Right hindlimb (tissue), 1 donor: ENCODE measurements at regions not wholly inside any gene's neighbourhood (a gene's known extent, or its start where the extent isn't known, plus 50 kb on each side); places are given as distances from the start of the nearest gene placed in this dataset.
A peak's percentile ranks its signal among the peaks of the same experiment; 100 is the strongest.
"Not testable (repeated sequence)": the region's sequence is repeated elsewhere in the genome, so short reads cannot be mapped to it uniquely, and the experiment has no call there.

Source experiments
- DNase-seq: peaks from one replicate; pipeline ENCODE4 v3.0.0-alpha.2; 2018

- DNase-seq = no peak
Measured at GRCh38 chr6:144661116-144661806, 376.1 kb downstream of the UTRN start.

DNA sequence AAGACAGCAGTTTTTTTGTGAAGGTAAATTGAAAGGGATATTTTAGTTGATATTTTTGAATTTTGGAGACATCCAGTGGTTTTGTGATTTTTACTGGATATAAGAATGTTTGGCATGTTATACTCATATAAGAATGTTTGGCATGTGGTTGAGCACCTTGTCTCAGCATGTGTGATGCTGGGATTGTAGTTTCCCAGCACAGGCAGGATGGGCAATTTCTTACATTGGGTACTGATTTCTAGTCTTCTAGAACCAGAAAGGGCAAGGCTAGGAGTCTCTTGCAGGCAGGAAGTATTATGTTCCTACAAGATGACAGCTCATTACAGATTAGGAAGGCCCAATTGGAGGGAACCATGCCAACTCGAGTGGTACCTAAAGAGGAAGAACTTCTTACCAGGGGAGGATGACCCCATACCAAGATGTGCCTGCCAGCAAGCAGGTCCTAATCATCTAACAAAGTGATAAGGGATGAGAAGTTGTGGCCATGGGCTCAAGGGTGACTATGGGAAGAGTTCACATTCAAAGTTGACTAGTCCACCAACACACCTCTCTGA lies 377.8 kb downstream of the UTRN start:
- DNase-seq = no peak

- no peak for DNase-seq
Measured at GRCh38 chr6:144664281-144664680, 379.1 kb downstream of the UTRN start.

- DNase-seq = no peak
Measured at GRCh38 chr6:144664947-144665346, 379.8 kb downstream of the UTRN start.

DNA sequence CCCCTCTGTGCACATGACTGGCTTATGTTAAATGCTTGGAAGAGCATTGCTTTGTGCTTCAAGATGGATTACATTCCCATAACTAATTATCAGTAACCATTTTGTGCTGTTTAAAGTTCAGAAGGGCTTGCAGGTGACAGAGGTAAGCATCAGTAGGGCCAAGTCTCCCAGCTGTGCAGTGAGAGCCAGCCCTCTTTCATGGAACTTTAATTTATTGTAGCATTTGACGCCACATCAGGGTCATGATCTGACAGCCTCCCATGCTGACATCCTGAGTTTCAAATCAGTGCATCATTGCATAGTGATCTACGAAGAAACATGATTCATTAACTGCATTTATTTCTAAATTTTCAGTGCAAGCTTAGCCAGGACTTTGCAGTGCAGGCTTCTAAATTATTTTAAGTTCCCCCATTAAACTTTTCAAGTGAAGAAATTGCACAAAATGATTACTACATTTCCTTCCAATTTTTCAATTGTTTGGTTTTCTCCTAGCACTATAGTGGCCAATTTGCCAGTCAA lies 380.9 kb downstream of the UTRN start:
- no peak for DNase-seq

DNA sequence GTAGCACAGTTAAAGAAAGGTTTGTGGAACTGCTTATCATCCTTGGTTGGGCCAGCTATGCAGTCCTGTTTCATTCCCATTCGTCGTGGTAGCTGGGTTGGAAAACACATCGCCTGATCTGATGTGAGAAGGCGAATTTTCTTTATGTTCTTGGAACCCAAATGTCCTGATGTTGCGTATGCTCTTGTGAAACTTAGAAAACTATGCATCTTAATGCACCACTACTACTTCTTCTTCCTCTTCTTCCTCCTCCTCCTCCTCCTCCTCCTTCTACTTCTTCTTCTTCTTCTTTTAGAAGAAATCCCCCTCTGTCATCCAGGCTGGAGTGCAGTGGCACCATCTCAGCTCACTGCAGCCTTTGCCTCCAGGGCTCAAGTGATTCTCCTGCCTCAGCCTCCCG lies 381.6 kb downstream of the UTRN start:
- peak; percentile 20 for DNase-seq

DNA sequence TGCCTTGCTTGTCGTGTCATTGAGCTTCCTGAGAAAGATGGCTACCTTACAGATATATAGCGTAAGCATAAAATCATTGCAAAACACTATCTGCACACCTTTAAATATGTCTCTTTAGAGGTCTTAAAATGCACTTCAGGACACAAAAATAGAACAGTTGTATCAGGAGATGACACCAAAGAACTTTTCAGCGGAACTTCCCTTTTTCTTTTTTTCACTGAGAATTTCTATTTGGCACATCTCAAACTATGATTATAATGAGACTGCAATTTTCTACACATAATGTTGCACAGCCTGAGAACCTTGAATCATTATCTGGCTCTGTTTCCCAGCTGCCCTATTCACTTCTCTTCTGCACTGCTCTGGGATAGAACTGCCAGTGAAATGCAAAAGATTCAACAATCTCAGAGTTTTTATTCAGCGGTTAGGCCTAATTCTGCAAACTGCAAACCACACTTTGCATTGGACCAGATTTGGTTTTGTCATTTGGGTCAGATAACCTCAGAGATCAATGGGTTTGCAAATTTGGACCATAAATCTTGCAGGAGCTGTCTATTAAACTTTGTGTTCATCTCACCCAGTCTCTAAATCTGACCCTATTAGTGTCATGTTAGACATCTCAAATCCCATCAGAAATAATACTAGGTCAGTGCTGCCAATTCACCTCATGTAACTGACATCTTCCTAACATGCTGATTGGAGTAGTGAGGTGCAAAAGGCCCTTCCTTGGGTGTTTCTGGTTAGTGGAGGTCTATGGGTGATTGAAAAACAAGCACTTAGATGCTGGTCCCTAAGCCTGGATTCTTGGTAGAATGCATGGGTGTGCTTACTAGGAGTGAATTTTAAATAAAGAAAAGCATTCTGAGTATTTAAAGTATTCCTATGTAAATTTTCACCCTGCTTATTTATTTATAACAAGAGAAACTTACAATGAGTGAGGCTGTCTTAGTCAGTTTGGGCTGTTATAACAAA lies 382.7 kb downstream of the UTRN start:
- DNase-seq = no peak

DNA sequence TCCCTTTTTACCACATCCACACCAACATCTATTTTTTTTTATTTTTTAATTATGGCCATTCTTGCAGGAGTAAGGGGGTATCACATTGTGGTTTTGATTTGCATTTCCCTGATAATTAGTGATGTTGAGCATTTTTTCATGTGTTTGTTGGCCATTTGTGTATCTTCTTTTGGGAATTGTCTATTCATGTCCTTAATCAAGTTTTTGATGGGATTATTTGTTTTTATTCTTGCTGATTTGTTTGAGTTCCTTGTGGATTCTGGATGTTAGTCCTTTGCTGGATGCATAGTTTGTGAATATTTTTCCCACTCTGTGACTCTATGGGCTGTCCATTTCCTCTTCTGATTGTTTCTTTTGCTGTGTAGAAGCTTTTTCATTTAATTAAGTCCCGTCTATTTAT lies 385.1 kb downstream of the UTRN start:
- DNase-seq = not testable (repeated sequence)

GRCh38 chr6:144673807-144674206 lies 388.7 kb downstream of the UTRN start:
- DNase-seq = no peak

DNA sequence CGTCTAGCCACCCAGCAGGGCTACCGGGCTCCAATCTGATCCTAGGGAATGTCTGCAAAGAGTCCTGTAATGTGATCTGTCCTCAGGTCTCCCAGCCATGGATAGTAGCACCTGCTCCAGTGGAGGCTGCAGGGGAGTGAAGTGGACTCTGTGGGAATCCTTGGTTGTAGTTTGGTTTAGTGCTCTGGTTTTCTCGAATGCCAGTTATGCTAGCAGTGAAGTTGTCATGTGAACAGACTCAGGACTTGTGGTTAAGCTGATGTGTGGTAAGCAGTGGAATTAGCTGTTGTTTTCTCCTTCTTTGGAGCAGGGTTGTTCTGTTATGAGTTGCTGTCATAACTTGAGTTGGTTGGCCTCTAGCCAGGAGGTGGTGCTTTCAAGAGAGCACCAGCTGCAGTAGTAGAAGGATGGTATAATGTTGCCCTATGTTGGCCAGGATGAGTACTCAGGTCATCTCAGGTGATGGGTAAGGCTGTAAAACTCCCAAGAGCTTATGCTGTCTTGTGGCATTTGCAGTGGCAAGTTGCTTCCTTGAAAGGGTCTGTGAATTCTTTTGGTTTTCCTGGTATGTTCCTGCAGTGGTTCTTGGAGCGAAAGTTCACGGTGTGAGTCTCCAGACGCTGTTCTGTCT lies 390.2 kb downstream of the UTRN start:
- no peak for DNase-seq

GRCh38 chr6:144676310-144676709 lies 391.2 kb downstream of the UTRN start:
- DNase-seq = not testable (repeated sequence)

- not testable (repeated sequence) for DNase-seq
Measured at GRCh38 chr6:144677263-144677662, 392.1 kb downstream of the UTRN start.

GRCh38 chr6:144678844-144679243 lies 393.7 kb downstream of the UTRN start:
- no peak for DNase-seq

GRCh38 chr6:144681334-144681733 lies 396.2 kb downstream of the UTRN start:
- DNase-seq = no peak

DNA sequence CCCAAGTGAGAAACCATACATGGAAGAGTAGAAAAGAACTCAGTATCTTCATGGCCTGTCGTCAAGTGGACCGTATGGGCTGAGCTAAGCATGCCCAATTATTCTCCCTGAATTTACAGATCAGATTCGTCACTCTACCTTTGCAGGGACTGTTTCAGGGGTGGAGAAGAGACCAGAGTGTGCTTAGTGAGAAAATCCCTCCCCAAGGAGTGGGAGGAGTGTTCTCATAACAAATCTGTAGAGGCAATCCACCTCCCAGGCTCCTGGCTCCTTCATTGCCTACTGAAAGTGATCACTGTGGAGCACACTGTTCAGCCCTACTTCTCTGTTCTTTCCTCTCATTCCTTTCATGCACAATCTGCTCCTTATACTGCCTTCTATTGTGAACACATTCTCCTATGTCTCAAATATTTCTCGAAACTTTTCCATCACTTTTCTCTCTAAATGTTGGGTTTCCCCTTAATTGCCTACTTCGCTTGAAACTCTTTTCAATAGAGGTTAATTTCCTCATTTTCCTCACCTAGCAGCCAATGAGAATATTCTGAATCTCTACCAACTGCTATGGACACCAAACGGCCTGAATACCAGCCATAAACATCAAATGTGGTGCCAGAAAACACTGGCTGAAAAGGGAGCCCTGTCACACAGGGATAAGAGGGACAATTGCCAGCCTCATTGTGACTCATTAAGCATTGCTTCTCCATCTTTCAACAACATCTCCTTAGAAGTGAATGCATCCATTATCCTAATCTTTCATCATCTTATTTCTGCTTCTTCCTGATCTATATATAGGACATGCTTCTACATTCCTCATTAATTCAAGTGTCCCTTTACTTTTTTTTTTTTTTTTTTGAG lies 398.3 kb downstream of the UTRN start:
- DNase-seq = no peak

DNA sequence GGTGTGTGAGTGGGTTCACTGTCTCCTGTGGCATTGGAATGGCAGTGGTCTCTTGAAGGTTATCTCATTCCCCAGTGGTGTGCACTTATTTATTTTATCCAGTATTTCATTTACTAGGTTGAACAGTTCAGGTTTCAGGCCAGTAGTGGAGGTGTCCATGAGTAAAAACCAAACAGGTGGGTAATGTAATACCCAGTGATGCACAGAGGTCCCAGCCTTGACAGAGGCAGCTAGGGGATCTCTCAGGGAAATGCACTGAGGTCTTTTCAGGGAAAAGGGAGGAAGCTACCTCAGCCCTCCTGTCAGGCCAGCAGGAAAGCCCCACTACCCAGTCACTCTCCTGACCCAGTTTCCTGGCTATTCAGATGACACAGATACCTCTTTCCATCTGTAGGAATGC lies 403.6 kb downstream of the UTRN start:
- no peak for DNase-seq

GRCh38 chr6:144689503-144690040 lies 404.4 kb downstream of the UTRN start:
- DNase-seq = no peak

GRCh38 chr6:144690133-144690532 lies 405.0 kb downstream of the UTRN start:
- DNase-seq = peak; percentile 79

DNA sequence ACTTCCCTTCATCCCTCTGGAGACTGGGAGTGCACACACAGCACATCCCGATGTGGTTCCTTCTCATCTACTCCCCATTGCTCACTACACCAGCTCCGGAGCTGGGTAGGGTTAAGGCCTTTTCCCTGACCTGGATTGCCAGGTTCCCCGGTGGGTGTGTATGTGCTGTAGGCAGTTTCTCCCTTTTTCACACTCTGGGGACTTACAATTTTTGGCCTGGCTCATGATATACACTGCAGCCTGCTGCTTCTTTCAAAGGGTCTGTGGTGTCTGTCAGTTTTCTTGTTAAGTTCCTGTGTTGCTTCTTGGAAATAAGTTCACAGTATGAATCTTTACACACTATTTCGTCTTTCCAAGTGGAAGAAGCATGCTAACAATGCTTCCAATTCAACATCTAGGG lies 405.5 kb downstream of the UTRN start:
- DNase-seq = no peak

DNA sequence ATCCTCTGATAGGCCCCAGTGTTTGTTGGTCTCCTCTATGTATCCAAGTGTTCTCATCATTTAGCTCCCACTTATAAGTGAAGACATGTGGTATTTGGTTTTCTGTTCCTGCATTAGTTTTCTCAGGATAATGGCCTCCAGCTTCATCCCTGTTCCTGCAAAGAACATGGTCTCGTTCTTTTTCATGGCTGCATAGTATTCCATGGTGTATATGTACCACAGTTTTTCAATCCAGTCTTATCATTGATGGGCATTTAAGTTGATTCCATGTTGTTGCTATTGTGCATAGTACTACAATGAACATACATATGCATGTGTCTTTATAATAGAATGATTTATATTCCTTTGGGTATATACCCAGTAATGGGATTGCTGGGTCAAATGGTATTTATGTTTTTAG lies 406.9 kb downstream of the UTRN start:
- not testable (repeated sequence) for DNase-seq

- DNase-seq = no peak
Measured at GRCh38 chr6:144695858-144696533, 410.9 kb downstream of the UTRN start.
